Bone marrow (tissue), 2 donors: ENCODE measurements at regions not wholly inside any gene's neighbourhood (a gene's known extent, or its start where the extent isn't known, plus 50 kb on each side); places are given as distances from the start of the nearest gene placed in this dataset.

Experiments used
- DNase-seq, 2 donors: peaks; one replicate each; lab custom pipeline; 2025; lab: John Stamatoyannopoulos, UW

GRCh38 chr22:46090631-46091201 lies 59.6 kb upstream of the PPARA start:
- DNase-seq = no peak

- DNase-seq = no peak
Observed at GRCh38 chr22:46091277-46091977, 58.9 kb upstream of the PPARA start.

- DNase-seq = no peak
Observed at GRCh38 chr22:46092011-46092410, 58.3 kb upstream of the PPARA start.

GRCh38 chr22:46092670-46093410 lies 57.5 kb upstream of the PPARA start:
- DNase-seq = no peak

- no peak for DNase-seq
Observed at GRCh38 chr22:46093796-46094195, 56.5 kb upstream of the PPARA start.

- no peak for DNase-seq
Observed at GRCh38 chr22:46094676-46095075, 55.6 kb upstream of the PPARA start.

GRCh38 chr22:46096051-46096450 lies 54.3 kb upstream of the PPARA start:
- DNase-seq = no peak

- DNase-seq = no peak
Observed at GRCh38 chr22:46096706-46097230, 53.6 kb upstream of the PPARA start.

GRCh38 chr22:46097268-46097900 lies 52.9 kb upstream of the PPARA start:
- DNase-seq = no peak

GRCh38 chr22:46098525-46099475 lies 51.5 kb upstream of the PPARA start:
- no peak for DNase-seq

GRCh38 chr22:46099740-46100139 lies 50.6 kb upstream of the PPARA start:
- no peak for DNase-seq

- DNase-seq = no peak
Observed at GRCh38 chr22:46100401-46101105, 49.8 kb upstream of the PPARA start.
